GM12874 (cell line): ENCODE measurements at regions not wholly inside any gene's neighbourhood (a gene's known extent, or its start where the extent isn't known, plus 50 kb on each side); places are given as distances from the start of the nearest gene placed in this dataset.

Source experiments
- TF ChIP-seq, protein P1 (sequence below): IDR thresholded peaks from 2 replicates; pipeline ENCODE4 v1.5.1; 2011; ENCODE audit warnings: low read depth, mild to moderate bottlenecking, control low read depth, low read length, moderate library complexity; ENCODE audit not compliant: insufficient read depth

GRCh38 chr13:90545070-90545840, 802.2 kb upstream of the MIR17HG start:
- TF ChIP-seq, protein P1, sequence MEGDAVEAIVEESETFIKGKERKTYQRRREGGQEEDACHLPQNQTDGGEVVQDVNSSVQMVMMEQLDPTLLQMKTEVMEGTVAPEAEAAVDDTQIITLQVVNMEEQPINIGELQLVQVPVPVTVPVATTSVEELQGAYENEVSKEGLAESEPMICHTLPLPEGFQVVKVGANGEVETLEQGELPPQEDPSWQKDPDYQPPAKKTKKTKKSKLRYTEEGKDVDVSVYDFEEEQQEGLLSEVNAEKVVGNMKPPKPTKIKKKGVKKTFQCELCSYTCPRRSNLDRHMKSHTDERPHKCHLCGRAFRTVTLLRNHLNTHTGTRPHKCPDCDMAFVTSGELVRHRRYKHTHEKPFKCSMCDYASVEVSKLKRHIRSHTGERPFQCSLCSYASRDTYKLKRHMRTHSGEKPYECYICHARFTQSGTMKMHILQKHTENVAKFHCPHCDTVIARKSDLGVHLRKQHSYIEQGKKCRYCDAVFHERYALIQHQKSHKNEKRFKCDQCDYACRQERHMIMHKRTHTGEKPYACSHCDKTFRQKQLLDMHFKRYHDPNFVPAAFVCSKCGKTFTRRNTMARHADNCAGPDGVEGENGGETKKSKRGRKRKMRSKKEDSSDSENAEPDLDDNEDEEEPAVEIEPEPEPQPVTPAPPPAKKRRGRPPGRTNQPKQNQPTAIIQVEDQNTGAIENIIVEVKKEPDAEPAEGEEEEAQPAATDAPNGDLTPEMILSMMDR, result no peak

- TF ChIP-seq, protein P1, result no peak
Observed at GRCh38 chr13:90547272-90547790, 800.2 kb upstream of the MIR17HG start.

- TF ChIP-seq, protein P1, result no peak
Observed at GRCh38 chr13:90551253-90551652, 796.2 kb upstream of the MIR17HG start.

GRCh38 chr13:90552702-90553101, 794.8 kb upstream of the MIR17HG start:
- TF ChIP-seq, protein P1, result no peak

- TF ChIP-seq, protein P1, result no peak
Observed at GRCh38 chr13:90553159-90553558, 794.3 kb upstream of the MIR17HG start.

- TF ChIP-seq, protein P1, result no peak
Observed at GRCh38 chr13:90557626-90558025, 789.9 kb upstream of the MIR17HG start.

DNA sequence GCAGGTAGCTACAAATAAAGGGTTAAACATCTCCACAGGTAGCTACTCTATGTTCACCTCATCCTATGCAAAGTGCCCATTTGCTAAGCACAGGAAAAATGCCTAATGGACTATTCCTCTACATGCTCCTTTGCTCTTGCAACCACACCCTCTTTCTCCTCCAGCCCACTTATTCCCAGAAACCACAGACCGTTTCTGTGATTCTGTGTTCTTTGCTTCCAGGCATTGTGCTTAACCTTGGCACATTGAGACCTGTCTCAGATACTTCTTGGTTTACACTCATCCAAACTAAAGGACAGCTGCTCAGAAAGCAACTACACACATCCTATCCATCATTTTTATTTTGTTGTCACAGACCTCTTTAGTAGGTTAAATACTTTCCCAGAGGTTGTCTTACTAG, 785.0 kb upstream of the MIR17HG start:
- TF ChIP-seq, protein P1, result no peak
